Erythroblast (primary cell): ENCODE measurements at regions not wholly inside any gene's neighbourhood (a gene's known extent, or its start where the extent isn't known, plus 50 kb on each side); places are given as distances from the start of the nearest gene placed in this dataset.

ENCODE experiments used
- GATA1 ChIP-seq: IDR thresholded peaks from 2 replicates; pipeline ENCODE4 v1.6.1; 2011; ENCODE audit warnings: low read depth, mild to moderate bottlenecking, control low read depth, low read length, moderate library complexity
- POLR2A ChIP-seq: IDR thresholded peaks from 2 replicates; pipeline ENCODE4 v1.6.1; 2011; ENCODE audit warnings: mild to moderate bottlenecking, low read length

DNA sequence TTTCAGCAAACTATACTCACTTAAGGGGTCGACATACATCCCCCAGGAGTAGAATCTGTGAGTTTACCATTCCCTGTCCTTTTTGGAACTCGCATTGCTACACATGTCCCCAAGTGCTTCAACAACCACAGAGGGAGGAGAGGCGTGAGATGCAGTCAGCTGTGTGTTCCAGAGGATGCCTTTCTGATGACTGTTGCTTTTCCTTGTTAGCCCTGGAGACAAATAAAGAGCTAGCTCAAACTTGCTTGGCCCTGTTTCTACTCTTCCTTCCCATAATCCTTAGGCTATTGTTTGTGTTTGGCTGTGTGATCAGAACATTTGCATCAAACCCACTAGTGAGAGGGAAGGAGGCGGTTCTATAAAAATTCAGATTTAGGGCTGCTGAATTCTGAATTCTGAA lies 264.0 kb downstream of the ENGASE start:
- TF ChIP-seq POLR2A (no peak), GATA1 (no peak)
